ENCODE measurements at regions not wholly inside any gene's neighbourhood (a gene's known extent, or its start where the extent isn't known, plus 50 kb on each side); places are given as distances from the start of the nearest gene placed in this dataset.

DNA sequence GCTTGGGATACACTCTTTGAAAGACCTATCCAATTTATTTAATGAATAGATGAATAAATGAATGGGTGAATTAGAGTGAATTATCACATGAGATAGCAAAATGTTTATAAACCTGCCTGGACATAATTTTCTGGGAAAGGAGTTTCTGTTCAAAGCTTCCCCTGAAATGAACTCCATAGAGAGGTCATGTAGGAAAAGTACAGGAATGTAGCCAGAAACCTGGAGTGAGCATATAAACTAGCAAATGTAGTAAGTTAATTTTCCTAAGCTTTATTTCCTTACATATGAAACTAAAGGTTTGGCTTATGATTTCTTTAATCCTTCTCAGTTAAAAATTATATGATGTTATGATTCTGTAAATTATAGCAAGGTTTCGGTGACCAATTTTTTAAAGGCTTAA is 380.3 kb upstream of the RSPO3 start:
- Histone ChIP-seq H3T11ph (ENCODE audit: low read length) (no peak overlapping the region), H2BK15ac (ENCODE audit: low read depth, low read length) (no peak overlapping the region), H3K56ac (ENCODE audit: insufficient read length, low read depth, low read length) (no peak overlapping the region), H4K5ac (ENCODE audit: insufficient read length, low read depth, low read length) (no peak overlapping the region), H3K4me1 (ENCODE audit: insufficient read depth, low read length) (no peaks in the 10 kb centered on the region), H3K23ac (ENCODE audit: insufficient read length, low read depth, low read length) (no peak overlapping the region), H3K79me2 (ENCODE audit: insufficient read depth, low read length) (no peaks in the 10 kb centered on the region), H3K9me3 (ENCODE audit: control insufficient read depth, low read depth, low read length) (no peaks in the 10 kb centered on the region), H3K4me2 (ENCODE audit: insufficient read depth, insufficient read length, low read length) (no peak overlapping the region), H3K27me3 (ENCODE audit: insufficient read depth, low read length) (no peaks in the 10 kb centered on the region), H3K79me1 (ENCODE audit: insufficient read depth, low read depth, low read length, poor library complexity, severe bottlenecking) (no peaks in the 10 kb centered on the region), H4K8ac (replicated peaks; ENCODE audit: insufficient read length, low read depth, low read length) (no peak overlapping the region), H3K9ac (ENCODE audit: extremely low read depth, insufficient read length, low read length) (no peak overlapping the region), H2BK120ac (ENCODE audit: low read depth, low read length, poor library complexity, severe bottlenecking) (no peak overlapping the region), H2AK5ac (ENCODE audit: insufficient read length, low read length) (no peak overlapping the region), H2BK5ac (ENCODE audit: insufficient read length, low read length) (no peak overlapping the region), H2AFZ (ENCODE audit: low read length) (no peak overlapping the region), H4K91ac (ENCODE audit: insufficient read length, low read depth, low read length) (no peak overlapping the region), H3K27ac (ENCODE audit: insufficient read length, low read depth, low read length) (no peak overlapping the region), H4K20me1 (ENCODE audit: control insufficient read depth, insufficient read depth, insufficient read length) (no peaks in the 10 kb centered on the region), H2BK20ac (ENCODE audit: low read depth, low read length, poor library complexity, severe bottlenecking) (no peak overlapping the region), H2BK12ac (ENCODE audit: insufficient read length, low read depth, low read length) (no peak overlapping the region), H3K14ac (ENCODE audit: insufficient read depth, low read length) (no peak overlapping the region), H3K18ac (ENCODE audit: insufficient read length, low read depth, low read length) (no peak overlapping the region), H3K4ac (ENCODE audit: low read depth, low read length) (no peak overlapping the region), H3K23me2 (ENCODE audit: insufficient read length, low read depth, low read length, poor library complexity, severe bottlenecking) (no peaks in the 10 kb centered on the region)
- no peaks in the 10 kb centered on the region for H3K9me3 Mint-ChIP-seq
- no peaks in the 10 kb centered on the region for H3K4me1 Mint-ChIP-seq
- DNase-seq, result no peak
- H3K27ac Mint-ChIP-seq, result no peak overlapping the region
- WGBS (ENCODE audit: extremely low coverage, insufficient read length, low lambda C conversion rate), result no CpG with 5 or more reads among the region's 1 CpG
- H3K36me3 Mint-ChIP-seq (ENCODE audit: insufficient read depth in 1 of 3, low read depth in 3 of 3), result no peaks in the 10 kb centered on the region; a peak in 1 of 7 replicates
- no peak overlapping the region for H3K4me3 Mint-ChIP-seq
- TF ChIP-seq, protein P1, sequence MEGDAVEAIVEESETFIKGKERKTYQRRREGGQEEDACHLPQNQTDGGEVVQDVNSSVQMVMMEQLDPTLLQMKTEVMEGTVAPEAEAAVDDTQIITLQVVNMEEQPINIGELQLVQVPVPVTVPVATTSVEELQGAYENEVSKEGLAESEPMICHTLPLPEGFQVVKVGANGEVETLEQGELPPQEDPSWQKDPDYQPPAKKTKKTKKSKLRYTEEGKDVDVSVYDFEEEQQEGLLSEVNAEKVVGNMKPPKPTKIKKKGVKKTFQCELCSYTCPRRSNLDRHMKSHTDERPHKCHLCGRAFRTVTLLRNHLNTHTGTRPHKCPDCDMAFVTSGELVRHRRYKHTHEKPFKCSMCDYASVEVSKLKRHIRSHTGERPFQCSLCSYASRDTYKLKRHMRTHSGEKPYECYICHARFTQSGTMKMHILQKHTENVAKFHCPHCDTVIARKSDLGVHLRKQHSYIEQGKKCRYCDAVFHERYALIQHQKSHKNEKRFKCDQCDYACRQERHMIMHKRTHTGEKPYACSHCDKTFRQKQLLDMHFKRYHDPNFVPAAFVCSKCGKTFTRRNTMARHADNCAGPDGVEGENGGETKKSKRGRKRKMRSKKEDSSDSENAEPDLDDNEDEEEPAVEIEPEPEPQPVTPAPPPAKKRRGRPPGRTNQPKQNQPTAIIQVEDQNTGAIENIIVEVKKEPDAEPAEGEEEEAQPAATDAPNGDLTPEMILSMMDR (conservative IDR thresholded peaks at IDR 0.05), result no peak
- H3K27me3 Mint-ChIP-seq (ENCODE audit: low read depth), result no peaks in the 10 kb centered on the region

All from H9 (cell line).